SK-N-MC (cell line): ENCODE measurements at regions not wholly inside any gene's neighbourhood (a gene's known extent, or its start where the extent isn't known, plus 50 kb on each side); places are given as distances from the start of the nearest gene placed in this dataset.

Source experiments
- EZH2 ChIP-seq: fragments of 200-600 bp; sonication (generic); IDR thresholded peaks from one replicate; pipeline ENCODE4 v1.6.1; 2017; ENCODE audit warnings: antibody characterized with exemption
- POLR2AphosphoS5 ChIP-seq: IDR thresholded peaks from 2 replicates; pipeline ENCODE4 v1.6.1; 2012; ENCODE audit warnings: mild to moderate bottlenecking, low read depth, low read length, borderline replicate concordance

- TF ChIP-seq EZH2 (no peak), POLR2AphosphoS5 (no peak)
These were observed 1830.0 kb upstream of the DEFB115 start for GRCh38 chr20:29427201-29428060.
